ENCODE measurements at regions not wholly inside any gene's neighbourhood (a gene's known extent, or its start where the extent isn't known, plus 50 kb on each side); places are given as distances from the start of the nearest gene placed in this dataset.

DNA sequence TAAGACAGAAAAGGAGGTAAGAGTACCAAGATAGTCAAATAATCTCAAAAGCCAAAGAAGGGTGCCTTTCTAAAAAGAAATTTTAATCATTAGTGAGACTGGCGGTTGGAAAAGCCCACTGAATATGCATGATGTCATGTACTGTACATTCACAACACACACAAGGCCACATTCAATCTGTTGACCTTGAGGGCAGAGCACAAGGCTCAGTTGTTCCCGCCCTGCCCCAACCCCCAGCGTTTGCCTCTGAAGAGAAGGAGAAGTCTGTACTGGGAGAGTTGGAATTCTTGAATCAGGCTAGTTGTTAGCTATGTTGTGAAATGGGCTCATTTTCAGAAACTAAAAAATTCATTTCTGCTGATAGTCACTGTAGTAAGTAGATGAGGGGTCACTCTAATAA lies 50.2 kb upstream of the NID2 start:
- Mint-ChIP-seq H3K4me1 (no peaks in the 10 kb centered on the region), H3K9me3 (ENCODE audit: low read depth) (no peaks in the 10 kb centered on the region), H3K4me3 (no peak overlapping the region), H3K27ac (no peak overlapping the region), H3K27me3 (no peaks in the 10 kb centered on the region), H3K36me3 (ENCODE audit: low read depth) (no peaks in the 10 kb centered on the region)
- intact Hi-C loops (cut with DNase I, micrococcal nuclease): no loop called here
- ChIA-PET POLR2A (no interaction called here), CTCF (no interaction called here)
- no peak for DNase-seq
- no peak for ATAC-seq
